ENCODE measurements at regions not wholly inside any gene's neighbourhood (a gene's known extent, or its start where the extent isn't known, plus 50 kb on each side); places are given as distances from the start of the nearest gene placed in this dataset.

GRCh38 chr13:97135883-97136282 is 86.2 kb upstream of the MBNL2 start:
- DNase-seq (ENCODE audit: low spot score), result no peak

- no peak for DNase-seq (ENCODE audit: low spot score)
Measured at GRCh38 chr13:97136418-97136817, 85.7 kb upstream of the MBNL2 start.

GRCh38 chr13:97139691-97140090 is 82.4 kb upstream of the MBNL2 start:
- no peak for DNase-seq (ENCODE audit: low spot score)

GRCh38 chr13:97140131-97140530 is 82.0 kb upstream of the MBNL2 start:
- DNase-seq (ENCODE audit: low spot score), result no peak

- DNase-seq (ENCODE audit: low spot score), result no peak
Measured at GRCh38 chr13:97140611-97141010, 81.5 kb upstream of the MBNL2 start.

GRCh38 chr13:97141097-97141496 is 81.0 kb upstream of the MBNL2 start:
- DNase-seq (ENCODE audit: low spot score), result no peak

GRCh38 chr13:97141564-97142005 is 80.5 kb upstream of the MBNL2 start:
- no peak for DNase-seq (ENCODE audit: low spot score)

GRCh38 chr13:97142452-97142851 is 79.7 kb upstream of the MBNL2 start:
- DNase-seq (ENCODE audit: low spot score), result no peak

- DNase-seq (ENCODE audit: low spot score), result no peak
Measured at GRCh38 chr13:97145057-97145456, 77.1 kb upstream of the MBNL2 start.

GRCh38 chr13:97148894-97149293 is 73.2 kb upstream of the MBNL2 start:
- DNase-seq (ENCODE audit: low spot score), result no peak

- DNase-seq (ENCODE audit: low spot score), result no peak
Measured at GRCh38 chr13:97160421-97160820, 61.7 kb upstream of the MBNL2 start.

- no peak for DNase-seq (ENCODE audit: low spot score)
Measured at GRCh38 chr13:97161582-97162231, 60.4 kb upstream of the MBNL2 start.

GRCh38 chr13:97165502-97166425 is 56.4 kb upstream of the MBNL2 start:
- DNase-seq (ENCODE audit: low spot score), result no peak

GRCh38 chr13:97171136-97171535 is 51.0 kb upstream of the MBNL2 start:
- DNase-seq (ENCODE audit: low spot score), result no peak

All from germinal center (tissue), 1 donor.